ENCODE measurements at regions not wholly inside any gene's neighbourhood (a gene's known extent, or its start where the extent isn't known, plus 50 kb on each side); places are given as distances from the start of the nearest gene placed in this dataset.
"Not testable (repeated sequence)": the region's sequence is repeated elsewhere in the genome, so short reads cannot be mapped to it uniquely, and the experiment has no call there.

- H3K27me3 ChIP-seq (ENCODE audit: control insufficient read depth, insufficient read depth, low read length) = no peaks in the 10 kb centered on the region
- H3K9ac ChIP-seq (ENCODE audit: low read length) = no peak overlapping the region
- no peak overlapping the region for H3K27ac ChIP-seq (ENCODE audit: low read length)
- no peaks in the 10 kb centered on the region for H3K9me3 ChIP-seq (ENCODE audit: control insufficient read depth, low read depth, low read length)
- no peaks in the 10 kb centered on the region for H3K4me1 ChIP-seq (ENCODE audit: control insufficient read depth, low read depth, low read length)
- H3K4me3 ChIP-seq (ENCODE audit: low read length) = no peak overlapping the region
- H3K36me3 ChIP-seq (ENCODE audit: control insufficient read depth, low read depth, low read length) = no peaks in the 10 kb centered on the region
Observed at GRCh38 chr9:15372455-15372854, 50.2 kb upstream of the SNAPC3 start.

GRCh38 chr9:15371448-15371845 lies 51.2 kb upstream of the SNAPC3 start:
- Histone ChIP-seq H3K4me3 (ENCODE audit: low read length) (no peak overlapping the region), H3K36me3 (ENCODE audit: control insufficient read depth, low read depth, low read length) (no peaks in the 10 kb centered on the region), H3K4me1 (ENCODE audit: control insufficient read depth, low read depth, low read length) (no peaks in the 10 kb centered on the region), H3K9me3 (ENCODE audit: control insufficient read depth, low read depth, low read length) (no peaks in the 10 kb centered on the region), H3K27me3 (ENCODE audit: control insufficient read depth, insufficient read depth, low read length) (no peaks in the 10 kb centered on the region), H3K27ac (ENCODE audit: low read length) (no peak overlapping the region), H3K9ac (ENCODE audit: low read length) (no peak overlapping the region)

GRCh38 chr9:15370466-15371447 lies 51.9 kb upstream of the SNAPC3 start:
- no peak overlapping the region for H3K4me3 ChIP-seq (ENCODE audit: low read length)
- no peak overlapping the region for H3K27ac ChIP-seq (ENCODE audit: low read length)
- H3K4me1 ChIP-seq (ENCODE audit: control insufficient read depth, low read depth, low read length) = no peaks in the 10 kb centered on the region
- H3K27me3 ChIP-seq (ENCODE audit: control insufficient read depth, insufficient read depth, low read length) = no peaks in the 10 kb centered on the region
- H3K9me3 ChIP-seq (ENCODE audit: control insufficient read depth, low read depth, low read length) = no peaks in the 10 kb centered on the region
- H3K9ac ChIP-seq (ENCODE audit: low read length) = no peak overlapping the region
- H3K36me3 ChIP-seq (ENCODE audit: control insufficient read depth, low read depth, low read length) = no peaks in the 10 kb centered on the region

GRCh38 chr9:15369871-15370270 lies 52.8 kb upstream of the SNAPC3 start:
- Histone ChIP-seq H3K27ac (ENCODE audit: low read length) (no peak overlapping the region), H3K27me3 (ENCODE audit: control insufficient read depth, insufficient read depth, low read length) (no peaks in the 10 kb centered on the region), H3K9me3 (ENCODE audit: control insufficient read depth, low read depth, low read length) (no peaks in the 10 kb centered on the region), H3K4me1 (ENCODE audit: control insufficient read depth, low read depth, low read length) (no peaks in the 10 kb centered on the region), H3K4me3 (ENCODE audit: low read length) (no peak overlapping the region), H3K9ac (ENCODE audit: low read length) (no peak overlapping the region), H3K36me3 (ENCODE audit: control insufficient read depth, low read depth, low read length) (no peaks in the 10 kb centered on the region)

GRCh38 chr9:15369238-15369637 lies 53.4 kb upstream of the SNAPC3 start:
- Histone ChIP-seq H3K4me1 (ENCODE audit: control insufficient read depth, low read depth, low read length) (no peaks in the 10 kb centered on the region), H3K36me3 (ENCODE audit: control insufficient read depth, low read depth, low read length) (no peaks in the 10 kb centered on the region), H3K9me3 (ENCODE audit: control insufficient read depth, low read depth, low read length) (no peaks in the 10 kb centered on the region), H3K27ac (ENCODE audit: low read length) (no peak overlapping the region), H3K27me3 (ENCODE audit: control insufficient read depth, insufficient read depth, low read length) (no peaks in the 10 kb centered on the region), H3K4me3 (ENCODE audit: low read length) (no peak overlapping the region), H3K9ac (ENCODE audit: low read length) (no peak overlapping the region)

GRCh38 chr9:15364975-15365553 lies 57.6 kb upstream of the SNAPC3 start:
- not testable (repeated sequence) for H3K27me3 ChIP-seq (ENCODE audit: control insufficient read depth, insufficient read depth, low read length)

GRCh38 chr9:15361737-15362136 lies 54.7 kb upstream of the TTC39B start:
- H3K4me3 ChIP-seq (ENCODE audit: low read length) = no peak overlapping the region
- H3K4me1 ChIP-seq (ENCODE audit: control insufficient read depth, low read depth, low read length) = no peaks in the 10 kb centered on the region
- H3K36me3 ChIP-seq (ENCODE audit: control insufficient read depth, low read depth, low read length) = no peaks in the 10 kb centered on the region
- no peaks in the 10 kb centered on the region for H3K27me3 ChIP-seq (ENCODE audit: control insufficient read depth, insufficient read depth, low read length)
- H3K9ac ChIP-seq (ENCODE audit: low read length) = no peak overlapping the region
- H3K9me3 ChIP-seq (ENCODE audit: control insufficient read depth, low read depth, low read length) = no peaks in the 10 kb centered on the region
- H3K27ac ChIP-seq (ENCODE audit: low read length) = no peak overlapping the region

More at GRCh38 chr9:15364975-15365553, 57.6 kb upstream of the SNAPC3 start:
- not testable (repeated sequence) for H3K9me3 ChIP-seq (ENCODE audit: control insufficient read depth, low read depth, low read length); H3K4me1 ChIP-seq (ENCODE audit: control insufficient read depth, low read depth, low read length); H3K4me3 ChIP-seq (ENCODE audit: low read length); H3K36me3 ChIP-seq (ENCODE audit: control insufficient read depth, low read depth, low read length); H3K9ac ChIP-seq (ENCODE audit: low read length); H3K27ac ChIP-seq (ENCODE audit: low read length)

GRCh38 chr9:15357050-15357653 lies 50.1 kb upstream of the TTC39B start:
- peak overlapping the region; percentile 48 for H3K27ac ChIP-seq (ENCODE audit: low read length)
- peak overlapping the region; percentile 44 for H3K9ac ChIP-seq (ENCODE audit: low read length)
- H3K4me1 ChIP-seq (ENCODE audit: control insufficient read depth, low read depth, low read length) = peaks cover 14% of the 10 kb centered on the region
- no peaks in the 10 kb centered on the region for H3K27me3 ChIP-seq (ENCODE audit: control insufficient read depth, insufficient read depth, low read length)
- H3K36me3 ChIP-seq (ENCODE audit: control insufficient read depth, low read depth, low read length) = no peaks in the 10 kb centered on the region
- H3K9me3 ChIP-seq (ENCODE audit: control insufficient read depth, low read depth, low read length) = no peaks in the 10 kb centered on the region
- H3K4me3 ChIP-seq (ENCODE audit: low read length) = no peak overlapping the region

Data from iPS-18a (cell line).